Natural killer cell (primary cell): ENCODE measurements at regions not wholly inside any gene's neighbourhood (a gene's known extent, or its start where the extent isn't known, plus 50 kb on each side); places are given as distances from the start of the nearest gene placed in this dataset.
A peak's percentile ranks its signal among the peaks of the same experiment; 100 is the strongest.

Experiments
- ATAC-seq, 3 donors: fragments of 150-1000 bp in 2 of 3; fragments of 200-7000 bp in 1 of 3; cut with Tn5 transposase; 1 replicate in 1 of 3; 2 replicates in 2 of 3; pipeline ENCODE4 v1.10.0; 2021; ENCODE audit warnings: mild to moderate bottlenecking in 2 of 3, moderate library complexity in 2 of 3
- DNase-seq, 2 donors: peaks; one replicate each; pipeline versions ENCODE4 v3.0.0 to v3.0.0-alpha.2; 2013 to 2021; ENCODE audit warnings: mixed read lengths in 1 of 2
- H3K27ac ChIP-seq: one replicate; pipeline ENCODE4 v1.5.1; 2013; ENCODE audit warnings: mild to moderate bottlenecking, low read length
- H3K27me3 ChIP-seq: one replicate; pipeline ENCODE4 v1.6.1; 2013; ENCODE audit warnings: low read length; ENCODE audit not compliant: control insufficient read depth, insufficient read depth
- H3K36me3 ChIP-seq: one replicate; pipeline ENCODE4 v1.6.1; 2013; ENCODE audit warnings: low read length; ENCODE audit not compliant: control insufficient read depth, insufficient read depth
- H3K4me1 ChIP-seq: one replicate; pipeline ENCODE4 v1.6.1; 2013; ENCODE audit warnings: low read length; ENCODE audit not compliant: control insufficient read depth, insufficient read depth
- H3K4me3 ChIP-seq: one replicate; pipeline ENCODE4 v1.5.1; 2013; ENCODE audit warnings: low read length
- H3K9me3 ChIP-seq: one replicate; pipeline ENCODE4 v1.6.1; 2013; ENCODE audit warnings: low read length; ENCODE audit not compliant: control insufficient read depth, insufficient read depth
- H3K27ac Mint-ChIP-seq, 2 donors: one replicate each; pipeline ENCODE4 v1.8.0; 2022; ENCODE audit warnings: mild to moderate bottlenecking in 2 of 2, mixed read lengths in 2 of 2, moderate library complexity in 1 of 2
- H3K27me3 Mint-ChIP-seq, 2 donors: one replicate each; pipeline ENCODE4 v1.8.0; 2022; ENCODE audit warnings: low read depth in 2 of 2, mixed read lengths in 2 of 2
- H3K36me3 Mint-ChIP-seq: one replicate; pipeline ENCODE4 v1.8.0; 2022; ENCODE audit warnings: mixed read lengths
- H3K4me1 Mint-ChIP-seq, 2 donors: one replicate each; pipeline ENCODE4 v1.8.0; 2022; ENCODE audit warnings: mixed read lengths in 2 of 2
- H3K4me3 Mint-ChIP-seq: one replicate; pipeline ENCODE4 v1.8.0; 2022; ENCODE audit warnings: mild to moderate bottlenecking, moderate library complexity, mixed read lengths
- H3K9me3 Mint-ChIP-seq, 2 donors: one replicate each; pipeline ENCODE4 v1.8.0; 2022; ENCODE audit warnings: mixed read lengths in 2 of 2
- CTCF ChIP-seq: fragments of 200-600 bp; IDR thresholded peaks from one replicate; pipeline ENCODE4 v1.8.0; 2022; ENCODE audit warnings: antibody characterized with exemption
- WGBS: methylation state at CpG from one replicate; pipeline ENCODE4 v1.1.7; 2013; ENCODE audit warnings: missing lambda C conversion rate; ENCODE audit not compliant: insufficient coverage; 5-methylcytosine and 5-hydroxymethylcytosine counted together
- intact Hi-C: fragments of 100-400 bp; cut with micrococcal nuclease; formaldehyde crosslinking; loops from one replicate; pipeline ENCODE4 v1.14.2; 2022

- H3K36me3 Mint-ChIP-seq: no peaks in the 10 kb centered on the region
- no peak overlapping the region for H3K27ac Mint-ChIP-seq
- ATAC-seq: peak; percentile 36 to 63 (median 53)
- no peaks in the 10 kb centered on the region for H3K27me3 ChIP-seq
- peaks cover 8% of the 10 kb centered on the region for H3K4me1 ChIP-seq
- peak in 1 of 2 donors; percentile 31 for DNase-seq
- no peak for TF ChIP-seq CTCF
- peaks cover 5 to 12% of the 10 kb centered on the region in 2 donors for H3K27me3 Mint-ChIP-seq
- no peaks in the 10 kb centered on the region for H3K9me3 Mint-ChIP-seq
- intact Hi-C loops: no loop called here
- H3K9me3 ChIP-seq: no peaks in the 10 kb centered on the region
- 6% methylated on average over 11 of the region's 11 CpGs for WGBS
- H3K4me1 Mint-ChIP-seq: peaks cover 18 to 21% of the 10 kb centered on the region in 2 donors
- H3K4me3 ChIP-seq: no peak overlapping the region
- peak overlapping the region; percentile 2 for H3K4me3 Mint-ChIP-seq
- peak overlapping the region; percentile 21 for H3K27ac ChIP-seq
- H3K36me3 ChIP-seq: no peaks in the 10 kb centered on the region
Measured at GRCh38 chr7:142384493-142384922, 126.7 kb upstream of the PRSS58 start.

- Mint-ChIP-seq H3K9me3 (no peaks in the 10 kb centered on the region), H3K4me1 (peaks cover 18 to 21% of the 10 kb centered on the region in 2 donors), H3K27ac (no peak overlapping the region), H3K27me3 (peaks cover 5 to 17% of the 10 kb centered on the region in 2 donors), H3K36me3 (no peaks in the 10 kb centered on the region), H3K4me3 (no peak overlapping the region)
- WGBS: 74% methylated on average over 6 of the region's 6 CpGs
- peaks cover 8% of the 10 kb centered on the region for H3K4me1 ChIP-seq
- no peaks in the 10 kb centered on the region for H3K36me3 ChIP-seq
- no peak overlapping the region for H3K4me3 ChIP-seq
- intact Hi-C loops: no loop called here
- ATAC-seq: peak in 2 of 3 donors; percentile 9 to 26
- peak in 1 of 2 donors; percentile 26 for DNase-seq
- H3K27me3 ChIP-seq: no peaks in the 10 kb centered on the region
- no peaks in the 10 kb centered on the region for H3K9me3 ChIP-seq
- TF ChIP-seq CTCF: no peak
- peak overlapping the region; percentile 21 for H3K27ac ChIP-seq
Measured at GRCh38 chr7:142383841-142384492, 126.1 kb upstream of the PRSS58 start.

GRCh38 chr7:142381727-142382390 lies 124.0 kb upstream of the PRSS58 start:
- DNase-seq (no peak), ATAC-seq (no peak)
- Mint-ChIP-seq H3K27me3 (peaks cover 9 to 22% of the 10 kb centered on the region in 2 donors), H3K4me1 (peaks cover 18 to 21% of the 10 kb centered on the region in 2 donors), H3K4me3 (no peak overlapping the region), H3K9me3 (no peaks in the 10 kb centered on the region), H3K27ac (no peak overlapping the region), H3K36me3 (no peaks in the 10 kb centered on the region)
- Histone ChIP-seq H3K9me3 (no peaks in the 10 kb centered on the region), H3K27me3 (no peaks in the 10 kb centered on the region), H3K4me3 (no peak overlapping the region), H3K4me1 (peaks cover 8% of the 10 kb centered on the region), H3K36me3 (no peaks in the 10 kb centered on the region), H3K27ac (no peak overlapping the region)
- no peak for TF ChIP-seq CTCF
- intact Hi-C loops: no loop called here
- WGBS: 33% methylated on average over 2 of the region's 2 CpGs
